Esophagus squamous epithelium (tissue), 4 donors: ENCODE measurements at regions not wholly inside any gene's neighbourhood (a gene's known extent, or its start where the extent isn't known, plus 50 kb on each side); places are given as distances from the start of the nearest gene placed in this dataset.

Experiments
- CTCF ChIP-seq, 6 experiments: fragments of 450-650 bp in 4 of 6; fragments of 200-600 bp in 2 of 6; sonication (generic) in 2 of 6; IDR thresholded peaks; one replicate each; pipeline ENCODE4 v1.5.1; 2016 to 2019; ENCODE audit warnings: antibody characterized with exemption in 6 of 6, mild to moderate bottlenecking in 4 of 6, moderate library complexity in 4 of 6
- POLR2A ChIP-seq, 4 donors: fragments of 450-650 bp; IDR thresholded peaks; one replicate each; pipeline ENCODE4 v1.6.1; 2017; ENCODE audit warnings: antibody characterized with exemption in 4 of 4, mild to moderate bottlenecking in 4 of 4, moderate library complexity in 3 of 4

GRCh38 chr3:145983101-145983500 is 177.9 kb downstream of the PLOD2 start:
- TF ChIP-seq POLR2A (IDR thresholded peaks at IDR 0.05) (no peak), CTCF (IDR thresholded peaks at IDR 0.05) (no peak)
